VCaP (cell line): ENCODE measurements at regions not wholly inside any gene's neighbourhood (a gene's known extent, or its start where the extent isn't known, plus 50 kb on each side); places are given as distances from the start of the nearest gene placed in this dataset.

Experiments used
- H3K27ac ChIP-seq: fragments of 450-650 bp; 2 replicates; pipeline ENCODE4 v1.5.1; 2017
- TF ChIP-seq, protein P1 (sequence below): fragments of 450-650 bp; conservative IDR thresholded peaks from 2 replicates; pipeline ENCODE4 v1.5.1; 2017; ENCODE audit warnings: mild to moderate bottlenecking, moderate library complexity

DNA sequence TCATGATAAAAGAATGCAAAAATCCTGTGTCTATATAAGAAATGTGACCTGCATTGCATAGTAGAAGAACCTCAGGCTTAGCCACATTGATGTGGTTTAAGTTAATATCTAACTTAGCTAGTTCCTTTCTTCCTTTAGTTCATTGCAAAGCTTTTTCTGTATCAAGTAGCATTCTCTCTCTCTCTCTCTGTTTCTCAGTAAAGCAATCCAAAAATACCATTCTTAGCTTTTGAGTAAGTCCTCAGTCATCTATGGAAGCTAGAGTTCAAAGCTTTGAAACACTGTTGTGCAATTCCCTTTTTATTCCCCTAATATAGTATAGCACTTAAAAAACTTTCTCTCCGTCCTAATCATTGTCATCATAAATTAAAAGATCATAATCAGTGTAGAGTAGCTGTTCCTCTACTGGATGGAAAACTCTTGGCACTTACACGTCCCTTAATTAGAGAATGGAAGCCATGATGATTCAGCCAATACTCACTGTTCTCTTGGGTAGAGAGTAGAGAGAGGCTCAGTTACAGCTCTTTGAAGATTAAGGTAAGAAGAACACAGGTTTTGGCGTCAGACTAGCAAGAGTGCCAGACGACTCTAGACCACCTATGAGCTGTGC is 350.3 kb upstream of the LYPLAL1 start:
- TF ChIP-seq, protein P1, sequence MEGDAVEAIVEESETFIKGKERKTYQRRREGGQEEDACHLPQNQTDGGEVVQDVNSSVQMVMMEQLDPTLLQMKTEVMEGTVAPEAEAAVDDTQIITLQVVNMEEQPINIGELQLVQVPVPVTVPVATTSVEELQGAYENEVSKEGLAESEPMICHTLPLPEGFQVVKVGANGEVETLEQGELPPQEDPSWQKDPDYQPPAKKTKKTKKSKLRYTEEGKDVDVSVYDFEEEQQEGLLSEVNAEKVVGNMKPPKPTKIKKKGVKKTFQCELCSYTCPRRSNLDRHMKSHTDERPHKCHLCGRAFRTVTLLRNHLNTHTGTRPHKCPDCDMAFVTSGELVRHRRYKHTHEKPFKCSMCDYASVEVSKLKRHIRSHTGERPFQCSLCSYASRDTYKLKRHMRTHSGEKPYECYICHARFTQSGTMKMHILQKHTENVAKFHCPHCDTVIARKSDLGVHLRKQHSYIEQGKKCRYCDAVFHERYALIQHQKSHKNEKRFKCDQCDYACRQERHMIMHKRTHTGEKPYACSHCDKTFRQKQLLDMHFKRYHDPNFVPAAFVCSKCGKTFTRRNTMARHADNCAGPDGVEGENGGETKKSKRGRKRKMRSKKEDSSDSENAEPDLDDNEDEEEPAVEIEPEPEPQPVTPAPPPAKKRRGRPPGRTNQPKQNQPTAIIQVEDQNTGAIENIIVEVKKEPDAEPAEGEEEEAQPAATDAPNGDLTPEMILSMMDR: no peak
- H3K27ac ChIP-seq: no peak overlapping the region

DNA sequence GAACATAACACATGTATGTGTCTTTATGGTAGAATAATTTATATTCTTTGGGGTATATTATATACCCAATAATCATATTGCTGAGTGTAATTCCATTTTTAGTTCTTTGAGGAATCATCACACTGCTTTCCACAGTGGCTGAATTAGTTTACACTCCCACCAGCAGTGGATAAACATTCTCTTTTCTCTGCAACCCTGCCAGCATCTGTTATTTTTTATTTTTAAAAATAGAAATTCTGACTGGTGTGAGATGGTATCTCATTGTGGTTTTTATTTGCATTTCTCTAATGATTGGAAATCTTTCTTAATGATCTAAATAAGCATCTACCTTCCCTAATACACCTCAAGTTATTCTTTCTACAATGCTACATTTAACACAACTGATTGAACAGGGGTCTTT is 346.2 kb upstream of the LYPLAL1 start:
- no peak overlapping the region for H3K27ac ChIP-seq
- TF ChIP-seq, protein P1: no peak

DNA sequence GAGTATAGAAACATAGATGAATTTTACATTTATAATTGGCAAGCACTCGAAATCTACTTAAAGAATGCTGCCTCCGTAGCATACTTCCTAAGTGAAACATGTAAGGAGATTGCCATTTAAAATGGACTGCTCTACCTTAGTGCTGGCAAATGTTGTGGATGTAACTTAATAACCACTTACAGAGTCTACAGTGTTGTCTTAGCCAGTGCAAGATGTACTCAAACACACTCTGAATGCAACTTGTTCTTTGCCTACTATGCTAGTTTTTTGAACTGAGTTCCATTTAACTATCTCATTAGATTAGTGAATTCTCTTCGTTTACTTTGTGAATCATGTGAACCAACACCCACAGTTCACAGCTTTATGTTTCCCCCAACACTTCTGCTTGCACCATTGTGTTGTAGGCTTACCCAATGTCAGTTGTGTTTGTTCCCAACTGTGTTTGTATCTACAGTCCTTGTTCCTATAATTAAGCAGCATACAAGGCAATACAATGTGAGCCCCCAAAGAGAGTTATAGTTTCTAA is 345.5 kb upstream of the LYPLAL1 start:
- TF ChIP-seq, protein P1: no peak
- no peak overlapping the region for H3K27ac ChIP-seq

DNA sequence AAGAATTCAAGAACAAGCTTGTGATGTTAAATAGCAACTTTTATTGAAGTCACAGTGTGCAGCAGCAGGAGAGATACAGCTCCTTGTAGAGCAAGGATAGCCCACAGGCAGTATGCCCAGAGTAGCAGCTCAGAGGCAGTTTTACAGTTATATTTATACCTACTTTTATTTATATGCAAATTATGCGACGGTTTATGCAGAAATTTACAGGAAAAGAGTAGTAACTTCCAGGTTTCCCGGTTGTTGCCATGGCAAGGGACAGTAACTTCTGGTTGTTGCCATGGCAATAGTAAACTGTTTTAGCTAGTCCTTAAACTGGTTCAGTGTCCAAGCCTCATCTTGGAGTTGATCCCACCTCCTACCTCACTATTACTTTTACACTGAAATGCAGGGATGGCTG is 344.6 kb upstream of the LYPLAL1 start:
- H3K27ac ChIP-seq: no peak overlapping the region
- TF ChIP-seq, protein P1: no peak

DNA sequence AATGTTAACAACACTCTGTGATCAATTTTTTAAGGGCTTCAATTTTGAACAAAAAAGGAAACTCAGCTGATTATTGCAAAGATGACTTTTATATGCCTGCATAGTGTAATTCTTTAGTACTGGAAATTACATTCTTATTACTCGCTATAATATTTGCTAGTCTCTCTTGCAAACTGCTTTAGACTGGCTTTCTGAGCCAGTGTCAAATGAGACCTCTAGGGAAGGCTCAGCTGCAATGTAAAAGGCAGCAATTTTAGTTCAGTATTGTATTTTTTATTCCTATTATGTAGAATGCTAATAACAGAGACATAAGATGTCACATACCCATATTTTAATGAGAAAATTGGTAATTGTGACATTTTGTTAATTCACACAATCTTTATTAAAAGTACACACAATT is 338.1 kb upstream of the LYPLAL1 start:
- TF ChIP-seq, protein P1: no peak
- no peak overlapping the region for H3K27ac ChIP-seq

DNA sequence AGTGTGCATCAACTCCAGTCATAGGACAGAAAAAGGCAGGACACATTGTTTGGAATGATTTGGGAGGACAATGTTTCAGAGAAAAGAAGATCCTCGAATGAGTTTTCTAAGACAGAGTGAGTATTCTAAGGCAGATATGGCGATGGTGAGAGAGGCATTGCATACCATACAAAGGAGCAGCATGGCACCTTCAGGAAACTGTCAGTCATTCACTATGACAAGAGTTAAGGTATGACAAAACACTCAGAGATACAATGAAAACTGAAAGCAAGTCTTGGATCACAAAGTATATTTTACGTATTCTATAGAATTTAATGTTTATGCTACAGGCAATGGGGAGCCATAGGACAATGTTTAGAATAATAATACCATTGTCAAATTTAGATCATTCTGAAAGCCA is 337.4 kb upstream of the LYPLAL1 start:
- H3K27ac ChIP-seq: no peak overlapping the region
- TF ChIP-seq, protein P1: no peak

DNA sequence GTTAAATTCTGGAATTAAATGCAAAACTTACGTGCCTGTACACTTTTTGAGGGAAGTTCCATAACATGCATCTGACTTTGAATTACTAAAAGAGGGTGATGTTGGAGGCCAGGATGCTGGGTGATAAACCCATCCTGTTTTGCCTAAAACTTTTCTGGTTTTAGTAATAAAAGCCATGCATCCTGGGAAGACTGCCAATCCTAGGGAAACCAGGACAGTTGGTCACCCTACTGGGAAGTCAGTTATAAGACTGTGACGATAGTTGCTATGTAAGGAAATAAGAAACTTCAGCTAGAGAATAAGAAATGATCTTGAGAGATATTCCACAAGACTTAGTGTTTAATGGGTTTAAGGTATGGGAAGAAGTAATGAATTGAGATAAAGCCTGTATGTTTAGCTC is 336.6 kb upstream of the LYPLAL1 start:
- no peak overlapping the region for H3K27ac ChIP-seq
- TF ChIP-seq, protein P1: no peak
